ENCODE measurements at regions not wholly inside any gene's neighbourhood (a gene's known extent, or its start where the extent isn't known, plus 50 kb on each side); places are given as distances from the start of the nearest gene placed in this dataset.

DNA sequence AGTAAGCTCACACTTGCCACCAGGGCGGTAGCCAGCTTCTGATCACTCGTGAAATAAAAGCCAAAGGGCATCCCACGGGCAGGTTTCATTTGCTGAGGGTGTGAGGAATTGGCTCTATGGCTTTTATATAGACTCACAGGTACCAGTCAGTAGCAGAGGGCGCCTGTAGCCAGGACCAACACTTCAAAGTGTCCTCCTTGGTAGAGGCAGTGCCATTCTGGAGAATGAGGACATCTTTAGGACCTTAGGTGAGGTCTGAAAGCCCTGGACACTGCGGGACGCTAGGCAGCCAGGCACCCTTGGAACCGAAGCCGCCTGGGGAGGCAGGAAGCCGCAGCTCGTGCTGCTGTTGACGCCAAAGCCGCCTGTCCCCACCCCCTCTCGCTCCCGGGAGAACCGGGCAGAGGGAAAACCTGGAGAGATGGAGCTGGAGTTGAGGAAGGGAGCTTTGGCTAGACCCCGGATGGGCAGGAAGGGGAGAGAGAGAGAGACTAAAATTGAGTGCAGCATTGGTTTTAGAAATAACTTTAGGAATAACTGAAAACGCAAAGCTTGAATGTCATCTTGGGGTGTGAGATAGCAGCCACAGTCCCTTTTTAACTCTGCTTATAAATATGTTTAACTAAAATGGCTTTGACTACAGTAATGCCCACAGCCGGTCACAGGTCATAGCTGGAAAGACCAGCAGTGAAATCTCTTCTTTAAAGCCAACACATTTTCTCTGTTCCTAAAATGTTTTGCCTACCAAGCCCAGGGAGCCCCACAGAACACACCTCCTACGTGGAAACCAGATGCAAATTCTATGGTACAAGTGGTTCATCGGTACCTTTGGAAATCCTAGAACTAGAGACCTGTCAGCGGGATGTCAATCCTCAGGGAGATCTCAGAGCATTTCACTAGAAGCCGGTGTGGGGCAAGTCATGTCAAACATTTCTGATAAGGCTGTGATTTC is 128.5 kb upstream of the CDYL start (continued):
- TF ChIP-seq NR2C1 (IDR thresholded peaks at IDR 0.05) (peak; percentile 17; the same call in 1 of the 2 replicates), NR2C1 (tag; IDR thresholded peaks at IDR 0.05) (0 out of 2 replicates have a peak, but pooled peaks have one; percentile 32), ILF3 (IDR thresholded peaks at IDR 0.05; ENCODE audit: borderline replicate concordance) (no peak), ZNF217 (CRISPR knock-in tag; IDR thresholded peaks at IDR 0.05) (no peak), JUN (IDR thresholded peaks at IDR 0.05; ENCODE audit: borderline replicate concordance, low read depth, low read length) (no peak; the same call in 1 of the 2 replicates), JUN (CRISPR knock-in tag; IDR thresholded peaks at IDR 0.05; ENCODE audit: borderline replicate concordance) (no peak), CREM (IDR thresholded peaks at IDR 0.05; ENCODE audit: low read depth) (peak; percentile 75), SLC30A9 (CRISPR knock-in tag; IDR thresholded peaks at IDR 0.05) (no peak), WHSC1 (IDR thresholded peaks at IDR 0.05; ENCODE audit: low read length) (no peak), RBM17 (IDR thresholded peaks at IDR 0.05; ENCODE audit: borderline replicate concordance, low read depth, low read length) (no peak), POLR2B (IDR thresholded peaks at IDR 0.05; ENCODE audit: low read depth, partially characterized antibody) (peak; percentile 22), RNF219 (CRISPR knock-in tag; IDR thresholded peaks at IDR 0.05) (no peak), DMBX1 (CRISPR knock-in tag; IDR thresholded peaks at IDR 0.05; ENCODE audit: borderline replicate concordance) (peak; percentile 74), SOX6 (IDR thresholded peaks at IDR 0.05) (peak; percentile 65; the same call in 1 of the 2 replicates), XRCC5 (IDR thresholded peaks at IDR 0.05; ENCODE audit: low read depth, low read length) (peak; percentile 97; the same call in 1 of the 2 replicates), HDGF (IDR thresholded peaks at IDR 0.05) (no peak), EZH2 (IDR thresholded peaks at IDR 0.05; ENCODE audit: borderline replicate concordance, low read depth, low read length) (no peak), ARNT (IDR thresholded peaks at IDR 0.05) (no peak)
- TF ChIP-seq, protein P1, sequence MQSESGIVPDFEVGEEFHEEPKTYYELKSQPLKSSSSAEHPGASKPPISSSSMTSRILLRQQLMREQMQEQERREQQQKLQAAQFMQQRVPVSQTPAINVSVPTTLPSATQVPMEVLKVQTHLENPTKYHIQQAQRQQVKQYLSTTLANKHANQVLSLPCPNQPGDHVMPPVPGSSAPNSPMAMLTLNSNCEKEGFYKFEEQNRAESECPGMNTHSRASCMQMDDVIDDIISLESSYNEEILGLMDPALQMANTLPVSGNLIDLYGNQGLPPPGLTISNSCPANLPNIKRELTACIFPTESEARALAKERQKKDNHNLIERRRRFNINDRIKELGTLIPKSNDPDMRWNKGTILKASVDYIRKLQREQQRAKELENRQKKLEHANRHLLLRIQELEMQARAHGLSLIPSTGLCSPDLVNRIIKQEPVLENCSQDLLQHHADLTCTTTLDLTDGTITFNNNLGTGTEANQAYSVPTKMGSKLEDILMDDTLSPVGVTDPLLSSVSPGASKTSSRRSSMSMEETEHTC (IDR thresholded peaks at IDR 0.05), result no peak
- TF ChIP-seq, protein P2, sequence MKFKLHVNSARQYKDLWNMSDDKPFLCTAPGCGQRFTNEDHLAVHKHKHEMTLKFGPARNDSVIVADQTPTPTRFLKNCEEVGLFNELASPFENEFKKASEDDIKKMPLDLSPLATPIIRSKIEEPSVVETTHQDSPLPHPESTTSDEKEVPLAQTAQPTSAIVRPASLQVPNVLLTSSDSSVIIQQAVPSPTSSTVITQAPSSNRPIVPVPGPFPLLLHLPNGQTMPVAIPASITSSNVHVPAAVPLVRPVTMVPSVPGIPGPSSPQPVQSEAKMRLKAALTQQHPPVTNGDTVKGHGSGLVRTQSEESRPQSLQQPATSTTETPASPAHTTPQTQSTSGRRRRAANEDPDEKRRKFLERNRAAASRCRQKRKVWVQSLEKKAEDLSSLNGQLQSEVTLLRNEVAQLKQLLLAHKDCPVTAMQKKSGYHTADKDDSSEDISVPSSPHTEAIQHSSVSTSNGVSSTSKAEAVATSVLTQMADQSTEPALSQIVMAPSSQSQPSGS (CRISPR knock-in tag; IDR thresholded peaks at IDR 0.05), result no peak
- TF ChIP-seq, protein P3, sequence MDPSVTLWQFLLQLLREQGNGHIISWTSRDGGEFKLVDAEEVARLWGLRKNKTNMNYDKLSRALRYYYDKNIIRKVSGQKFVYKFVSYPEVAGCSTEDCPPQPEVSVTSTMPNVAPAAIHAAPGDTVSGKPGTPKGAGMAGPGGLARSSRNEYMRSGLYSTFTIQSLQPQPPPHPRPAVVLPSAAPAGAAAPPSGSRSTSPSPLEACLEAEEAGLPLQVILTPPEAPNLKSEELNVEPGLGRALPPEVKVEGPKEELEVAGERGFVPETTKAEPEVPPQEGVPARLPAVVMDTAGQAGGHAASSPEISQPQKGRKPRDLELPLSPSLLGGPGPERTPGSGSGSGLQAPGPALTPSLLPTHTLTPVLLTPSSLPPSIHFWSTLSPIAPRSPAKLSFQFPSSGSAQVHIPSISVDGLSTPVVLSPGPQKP (CRISPR knock-in tag; IDR thresholded peaks at IDR 0.05), result no peak
- TF ChIP-seq, protein P4, sequence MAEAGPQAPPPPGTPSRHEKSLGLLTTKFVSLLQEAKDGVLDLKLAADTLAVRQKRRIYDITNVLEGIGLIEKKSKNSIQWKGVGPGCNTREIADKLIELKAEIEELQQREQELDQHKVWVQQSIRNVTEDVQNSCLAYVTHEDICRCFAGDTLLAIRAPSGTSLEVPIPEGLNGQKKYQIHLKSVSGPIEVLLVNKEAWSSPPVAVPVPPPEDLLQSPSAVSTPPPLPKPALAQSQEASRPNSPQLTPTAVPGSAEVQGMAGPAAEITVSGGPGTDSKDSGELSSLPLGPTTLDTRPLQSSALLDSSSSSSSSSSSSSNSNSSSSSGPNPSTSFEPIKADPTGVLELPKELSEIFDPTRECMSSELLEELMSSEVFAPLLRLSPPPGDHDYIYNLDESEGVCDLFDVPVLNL (CRISPR knock-in tag; IDR thresholded peaks at IDR 0.05; ENCODE audit: low read depth), result no peak

Measured in K562 (cell line).